Uterus (tissue), 2 donors: ENCODE measurements at regions not wholly inside any gene's neighbourhood (a gene's known extent, or its start where the extent isn't known, plus 50 kb on each side); places are given as distances from the start of the nearest gene placed in this dataset.

ENCODE experiments used
- CTCF ChIP-seq, 4 experiments: fragments of 200-600 bp in 2 of 4; fragments of 450-650 bp in 2 of 4; sonication (generic) in 2 of 4; IDR thresholded peaks; one replicate each; pipeline ENCODE4 v1.5.1; 2016 to 2019; ENCODE audit warnings: antibody characterized with exemption in 4 of 4, mild to moderate bottlenecking in 2 of 4, moderate library complexity in 1 of 4
- POLR2A ChIP-seq, 2 donors: fragments of 450-650 bp; IDR thresholded peaks; one replicate each; pipeline ENCODE4 v1.6.1; 2016; ENCODE audit warnings: antibody characterized with exemption in 2 of 2, mild to moderate bottlenecking in 1 of 2, moderate library complexity in 1 of 2

GRCh38 chr6:163720460-163721235, 306.1 kb downstream of the QKI start:
- TF ChIP-seq POLR2A (IDR thresholded peaks at IDR 0.05): no peak
- TF ChIP-seq CTCF (IDR thresholded peaks at IDR 0.05): no peak
